ENCODE measurements at regions not wholly inside any gene's neighbourhood (a gene's known extent, or its start where the extent isn't known, plus 50 kb on each side); places are given as distances from the start of the nearest gene placed in this dataset.

- POLR2A ChIA-PET, result no interaction called here
- FAIRE-seq, result no peak
- no peak for ATAC-seq
- CTCF ChIA-PET, result no interaction called here
- Histone ChIP-seq H3K4me3 (no peak overlapping the region), H3K4me2 (no peak overlapping the region), H3K27ac (no peak overlapping the region), H3K4me1 (no peaks in the 10 kb centered on the region), H3K9me3 (no peaks in the 10 kb centered on the region)
- no peak for DNase-seq (ENCODE audit: low read depth in 1 of 2, low spot score in 1 of 2)
- 19% methylated on average over 3 of the region's 3 CpGs for WGBS (ENCODE audit: missing lambda C conversion rate)
- TF ChIP-seq SREBF2 (IDR thresholded peaks at IDR 0.05) (no peak), MYC (IDR thresholded peaks at IDR 0.05; ENCODE audit: borderline replicate concordance, low read length) (no peak), MAX (IDR thresholded peaks at IDR 0.05) (no peak), HOXA7 (CRISPR knock-in tag; IDR thresholded peaks at IDR 0.05) (no peak), HDAC2 (IDR thresholded peaks at IDR 0.05) (no peak), MAZ (IDR thresholded peaks at IDR 0.05; ENCODE audit: borderline replicate concordance, low read depth, low read length) (no peak), BCL3 (IDR thresholded peaks at IDR 0.05) (no peak), NPAS2 (CRISPR knock-in tag; IDR thresholded peaks at IDR 0.05; ENCODE audit: borderline replicate concordance) (no peak)
Measured at GRCh38 chr9:99713838-99714306, 107.8 kb upstream of the NR4A3 start.

GRCh38 chr9:99718631-99719030, 103.1 kb upstream of the NR4A3 start:
- Histone ChIP-seq H3K27ac (no peak overlapping the region), H3K4me2 (no peak overlapping the region), H3K9me3 (no peaks in the 10 kb centered on the region), H3K4me1 (no peaks in the 10 kb centered on the region), H3K4me3 (no peak overlapping the region)
- TF ChIP-seq ZNF302 (CRISPR knock-in tag; IDR thresholded peaks at IDR 0.05) (no peak), MYC (IDR thresholded peaks at IDR 0.05; ENCODE audit: borderline replicate concordance, low read length) (no peak), FOSL2 (IDR thresholded peaks at IDR 0.05) (no peak), FOSL2 (CRISPR knock-in tag; IDR thresholded peaks at IDR 0.05) (no peak), NR3C1 (IDR thresholded peaks at IDR 0.05) (no peak), SMC3 (IDR thresholded peaks at IDR 0.05) (no peak), CTCF (IDR thresholded peaks at IDR 0.05) (no peak), EP300 (IDR thresholded peaks at IDR 0.05) (no peak), MAX (IDR thresholded peaks at IDR 0.05) (no peak), RNF2 (IDR thresholded peaks at IDR 0.05; ENCODE audit: borderline replicate concordance, low read depth) (no peak), POLR2A (IDR thresholded peaks at IDR 0.05; ENCODE audit: low read length) (no peak), ATOH8 (CRISPR knock-in tag; IDR thresholded peaks at IDR 0.05; ENCODE audit: low read depth) (no peak), TP53 (CRISPR knock-in tag; IDR thresholded peaks at IDR 0.05) (no peak), CEBPB (IDR thresholded peaks at IDR 0.05) (no peak), EHF (CRISPR knock-in tag; IDR thresholded peaks at IDR 0.05) (no peak), POLR2AphosphoS2 (conservative IDR thresholded peaks at IDR 0.05; ENCODE audit: low read length) (no peak), ZC3H11A (IDR thresholded peaks at IDR 0.05) (no peak), HDAC2 (IDR thresholded peaks at IDR 0.05) (no peak), KDM1A (IDR thresholded peaks at IDR 0.05; ENCODE audit: low read depth) (no peak), ZSCAN20 (CRISPR knock-in tag; IDR thresholded peaks at IDR 0.05) (no peak)
- FAIRE-seq (no peak), DNase-seq (ENCODE audit: low read depth in 1 of 2, low spot score in 1 of 2) (no peak), ATAC-seq (no peak)
- POLR2A ChIA-PET, result no interaction called here
- CTCF ChIA-PET, result no interaction called here
